Stimulated activated CD8-positive, alpha-beta memory T cell treated with anti-CD3 and anti-CD28 coated beads, Interleukin-7, amount 100 ng/mL, for 24 hours (primary cell): ENCODE measurements at regions not wholly inside any gene's neighbourhood (a gene's known extent, or its start where the extent isn't known, plus 50 kb on each side); places are given as distances from the start of the nearest gene placed in this dataset.

Experiments
- DNase-seq: peaks from one replicate; pipeline ENCODE4 v3.0.0-alpha.2; 2020; ENCODE audit warnings: low read depth

DNA sequence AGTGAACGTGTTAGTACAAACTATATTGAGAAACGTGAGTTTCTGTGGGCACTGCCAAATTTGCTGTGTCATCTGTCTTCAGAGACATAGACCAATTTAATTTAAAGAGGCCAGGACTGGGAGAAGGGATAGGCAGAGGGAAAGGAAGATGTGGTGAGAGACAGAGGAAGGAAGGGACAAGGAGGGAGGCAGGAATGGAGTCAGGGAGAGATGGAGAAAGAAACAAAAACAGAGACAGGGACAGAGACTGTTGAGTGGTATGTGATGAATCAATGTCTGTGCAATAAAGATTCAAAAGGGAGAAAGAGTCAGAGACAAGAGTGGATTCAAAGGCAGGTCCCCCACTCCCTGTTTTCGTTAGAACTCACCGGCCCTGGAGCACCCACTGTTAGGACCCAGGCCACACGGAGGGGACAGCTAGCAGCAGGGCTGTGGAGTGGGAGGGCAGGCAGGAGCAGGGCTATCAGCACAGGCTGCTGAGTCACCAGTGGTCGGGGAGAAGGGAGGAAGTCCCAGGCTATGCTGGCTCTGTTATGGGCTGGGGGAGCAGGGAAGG, 51.6 kb upstream of the CHD6 start:
- no peak for DNase-seq

DNA sequence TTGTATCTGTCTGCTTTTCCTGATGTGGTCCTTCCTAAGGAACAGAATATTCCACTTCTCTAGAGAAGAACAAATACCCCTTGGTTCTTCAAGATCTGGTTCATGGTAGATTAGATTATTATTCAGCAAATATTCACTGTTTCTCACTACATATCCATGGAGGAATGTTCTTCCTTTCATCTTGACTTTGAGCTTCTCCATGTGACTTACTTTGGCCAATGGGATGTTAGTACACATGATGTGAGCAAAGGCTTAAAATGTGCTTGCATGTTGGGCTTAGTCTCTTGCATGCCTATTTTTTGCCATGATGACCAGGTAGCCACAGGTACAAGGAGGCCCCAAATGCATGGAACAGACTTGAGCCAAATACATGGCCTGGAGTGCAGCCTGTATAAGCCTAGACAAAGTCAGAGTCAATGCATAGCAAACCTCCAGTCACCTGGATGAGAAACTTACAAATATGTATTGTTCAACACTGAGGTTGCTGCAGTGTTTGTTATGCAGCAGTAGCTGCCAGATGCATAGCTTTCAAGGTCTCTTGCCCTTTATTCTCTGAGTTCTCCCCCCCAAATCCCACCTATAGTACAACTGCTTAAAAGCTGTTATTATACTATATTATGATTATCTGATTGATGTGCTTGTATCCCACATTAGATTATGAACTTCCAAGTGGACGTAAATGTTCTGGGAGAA, 50.0 kb upstream of the CHD6 start:
- DNase-seq, result no peak
